Cardiac muscle cell (in vitro differentiated cells and primary cell): ENCODE measurements at regions not wholly inside any gene's neighbourhood (a gene's known extent, or its start where the extent isn't known, plus 50 kb on each side); places are given as distances from the start of the nearest gene placed in this dataset.

Experiments
- DNase-seq, 2 donors: peaks; one replicate each; pipeline versions ENCODE4 v3.0.0 to v3.0.0-alpha.2; 2010 to 2017; ENCODE audit warnings: low read depth in 1 of 2, low spot score in 1 of 2
- H3K27ac ChIP-seq: fragments of 200-600 bp; sonication (generic); 2 replicates; pipeline ENCODE4 v1.5.1; 2016
- H3K27me3 ChIP-seq: fragments of 200-600 bp; sonication (generic); 2 replicates; pipeline ENCODE4 v1.6.0; 2016; ENCODE audit warnings: control low read depth
- H3K36me3 ChIP-seq: fragments of 200-600 bp; sonication (generic); 2 replicates; pipeline ENCODE4 v1.5.1; 2016; ENCODE audit warnings: control low read depth
- H3K4me1 ChIP-seq: fragments of 200-600 bp; sonication (generic); 2 replicates; pipeline ENCODE4 v1.8.1; 2017; ENCODE audit warnings: low read depth, mild to moderate bottlenecking, mixed run types
- H3K4me3 ChIP-seq: fragments of 200-600 bp; sonication (generic); 2 replicates; pipeline ENCODE4 v1.5.1; 2016; ENCODE audit warnings: mild to moderate bottlenecking
- H3K9me3 ChIP-seq: fragments of 200-600 bp; sonication (generic); 2 replicates; pipeline ENCODE4 v1.5.1; 2017; ENCODE audit warnings: low read depth, mild to moderate bottlenecking, control low read depth
- CTCF ChIP-seq: IDR thresholded peaks from 2 replicates; pipeline ENCODE4 v1.5.1; 2012; ENCODE audit warnings: low read depth, mild to moderate bottlenecking, low read length

DNA sequence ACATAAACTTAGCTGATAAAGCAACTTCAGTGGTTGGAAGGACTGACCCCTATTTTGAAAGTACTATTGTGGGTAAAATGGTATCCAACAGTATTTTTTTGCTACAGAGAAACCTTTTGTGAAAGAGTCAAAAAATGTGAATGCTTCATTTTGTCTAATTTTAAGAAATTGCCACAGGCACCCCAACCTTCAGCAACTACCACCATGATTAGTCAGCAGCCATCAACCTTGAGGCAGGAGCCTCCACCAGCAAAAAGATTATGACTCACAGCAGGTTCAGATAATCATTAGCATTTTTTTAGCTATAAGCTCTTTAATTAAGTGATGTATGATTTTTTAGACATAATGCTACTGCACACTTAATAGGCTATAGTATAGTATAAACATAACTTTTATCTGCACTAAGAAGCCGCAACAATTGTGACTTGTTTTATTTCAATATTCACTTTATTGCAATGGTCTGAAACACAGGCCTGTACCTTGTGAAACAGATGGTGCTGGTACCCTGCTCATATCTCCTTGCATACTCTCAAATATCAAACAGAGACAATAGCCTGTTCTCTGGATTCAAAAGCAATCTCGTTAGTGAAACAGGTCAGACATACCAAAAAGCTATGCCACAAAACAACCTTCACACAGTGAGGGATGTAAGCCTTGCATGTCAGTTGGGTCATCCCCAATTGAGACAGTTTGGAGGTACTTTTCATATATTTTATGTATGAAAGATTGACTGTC is 261.2 kb upstream of the FAM174A start:
- H3K4me3 ChIP-seq, result no peak overlapping the region
- H3K9me3 ChIP-seq, result no peaks in the 10 kb centered on the region
- TF ChIP-seq CTCF, result no peak
- no peak overlapping the region for H3K27ac ChIP-seq
- no peak for DNase-seq
- H3K4me1 ChIP-seq, result no peaks in the 10 kb centered on the region
- no peaks in the 10 kb centered on the region for H3K36me3 ChIP-seq
- no peaks in the 10 kb centered on the region for H3K27me3 ChIP-seq

- Histone ChIP-seq H3K27me3 (no peaks in the 10 kb centered on the region), H3K36me3 (no peaks in the 10 kb centered on the region), H3K4me1 (no peaks in the 10 kb centered on the region), H3K9me3 (no peaks in the 10 kb centered on the region), H3K4me3 (no peak overlapping the region), H3K27ac (no peak overlapping the region)
- TF ChIP-seq CTCF, result no peak
- no peak for DNase-seq
Observed at GRCh38 chr5:100270023-100270771, 265.0 kb upstream of the FAM174A start.

GRCh38 chr5:100260968-100261367 is 274.2 kb upstream of the FAM174A start:
- H3K27me3 ChIP-seq, result no peaks in the 10 kb centered on the region
- no peaks in the 10 kb centered on the region for H3K9me3 ChIP-seq
- H3K4me1 ChIP-seq, result no peaks in the 10 kb centered on the region
- no peak for TF ChIP-seq CTCF
- no peak overlapping the region for H3K27ac ChIP-seq
- no peaks in the 10 kb centered on the region for H3K36me3 ChIP-seq
- H3K4me3 ChIP-seq, result no peak overlapping the region
- DNase-seq, result no peak

DNA sequence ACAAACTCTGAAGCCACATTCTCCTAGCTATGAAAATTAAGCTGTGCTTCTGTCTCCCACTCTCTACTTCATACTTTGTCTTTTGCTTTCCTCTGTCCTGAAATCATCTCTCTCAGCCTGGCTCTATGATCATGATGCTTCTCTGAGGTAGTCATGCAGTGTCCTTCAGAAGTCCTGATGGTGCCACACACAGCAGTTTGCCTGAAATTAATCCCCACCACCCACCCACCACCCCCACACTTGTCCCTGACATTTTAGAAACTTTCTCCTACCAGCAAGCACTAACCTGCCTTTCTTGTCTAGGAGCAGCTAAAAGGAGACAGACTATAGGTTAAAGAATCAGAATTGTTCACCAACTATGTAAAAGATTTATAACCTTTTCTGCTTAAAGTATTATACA is 282.2 kb upstream of the FAM174A start:
- no peak overlapping the region for H3K27ac ChIP-seq
- no peak overlapping the region for H3K4me3 ChIP-seq
- H3K4me1 ChIP-seq, result no peaks in the 10 kb centered on the region
- H3K9me3 ChIP-seq, result no peaks in the 10 kb centered on the region
- no peaks in the 10 kb centered on the region for H3K27me3 ChIP-seq
- no peak for TF ChIP-seq CTCF
- no peak for DNase-seq
- H3K36me3 ChIP-seq, result no peaks in the 10 kb centered on the region

DNA sequence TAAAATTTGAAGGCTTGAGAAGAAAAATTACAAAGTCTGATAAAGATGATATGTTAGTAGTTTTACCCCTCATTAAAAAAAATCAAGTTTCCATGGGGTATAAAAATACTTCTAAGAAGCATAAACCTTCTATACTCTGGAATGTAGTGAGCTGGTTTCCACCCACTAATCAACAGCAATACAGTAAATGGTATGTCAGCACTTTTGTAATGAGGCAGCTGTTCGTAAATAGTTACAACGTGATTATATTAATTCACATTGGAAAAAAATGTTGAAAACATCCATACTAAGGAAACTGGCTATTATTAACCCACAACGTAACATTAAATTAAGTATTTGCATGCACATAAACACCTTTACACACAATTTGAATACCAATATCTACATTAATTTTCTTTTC is 283.1 kb upstream of the FAM174A start:
- no peak for TF ChIP-seq CTCF
- DNase-seq, result no peak

More for the DNA sequence above, 283.1 kb upstream of the FAM174A start:
- H3K9me3 ChIP-seq, result no peaks in the 10 kb centered on the region
- H3K36me3 ChIP-seq, result no peaks in the 10 kb centered on the region
- no peaks in the 10 kb centered on the region for H3K27me3 ChIP-seq
- H3K4me3 ChIP-seq, result no peak overlapping the region
- no peak overlapping the region for H3K27ac ChIP-seq
- no peaks in the 10 kb centered on the region for H3K4me1 ChIP-seq
